H1 (cell line): ENCODE measurements at regions not wholly inside any gene's neighbourhood (a gene's known extent, or its start where the extent isn't known, plus 50 kb on each side); places are given as distances from the start of the nearest gene placed in this dataset.

Experiments used
- CTCF ChIA-PET: fragments of 300-600 bp; sonication (Branson Sonifier 250); formaldehyde crosslinking; loops from one replicate; lab custom pipeline; 2021; ENCODE audit not compliant: partially characterized antibody; lab: Charles Lee
- POLR2A ChIA-PET: fragments of 300-600 bp; sonication (Branson Sonifier 250); formaldehyde crosslinking; loops from one replicate; lab custom pipeline; 2021; ENCODE audit warnings: inconsistent platforms; ENCODE audit not compliant: partially characterized antibody; lab: Charles Lee
- DNase-seq, 2 experiments: peaks; one replicate each; pipeline versions ENCODE4 v3.0.0 to v3.0.0-alpha.2; 2010 to 2022; ENCODE audit warnings: low spot score in 2 of 2, low read depth in 1 of 2, mixed read lengths in 1 of 2
- FAIRE-seq: peaks from 2 replicates; lab custom pipeline; 2011; peaks lifted over from hg19 to GRCh38; lab: Jason Lieb, UNC
- H2AFZ ChIP-seq: 2 replicates; pipeline ENCODE4 v1.8.1; 2012; ENCODE audit warnings: low read length, inconsistent platforms
- H2AK5ac ChIP-seq: 2 replicates; pipeline ENCODE4 v1.6.1; 2013; ENCODE audit warnings: low read depth, low read length
- H2BK120ac ChIP-seq: replicated peaks from 2 replicates; pipeline ENCODE3; 2013; ENCODE audit warnings: low read depth, low read length, inconsistent platforms
- H2BK12ac ChIP-seq: 2 replicates; pipeline ENCODE4 v1.6.1; 2013; ENCODE audit warnings: low read depth, low read length
- H2BK15ac ChIP-seq: 2 replicates; pipeline ENCODE4 v1.6.1; 2013; ENCODE audit warnings: low read length
- H2BK20ac ChIP-seq: 2 replicates; pipeline ENCODE4 v1.6.1; 2013; ENCODE audit warnings: low read length
- H2BK5ac ChIP-seq: 2 replicates; pipeline ENCODE4 v1.6.1; 2013; ENCODE audit warnings: low read depth, low read length
- H3K14ac ChIP-seq: 2 replicates; pipeline ENCODE4 v1.6.1; 2013; ENCODE audit warnings: inconsistent platforms; ENCODE audit not compliant: insufficient read length
- H3K18ac ChIP-seq: 2 replicates; pipeline ENCODE4 v1.6.1; 2013; ENCODE audit warnings: low read length; ENCODE audit errors: extremely low read depth
- H3K23ac ChIP-seq: 2 replicates; pipeline ENCODE4 v1.6.1; 2013; ENCODE audit warnings: inconsistent platforms; ENCODE audit not compliant: insufficient read length
- H3K23me2 ChIP-seq: 2 replicates; pipeline ENCODE4 v1.6.1; 2013; ENCODE audit warnings: low read depth, low read length
- H3K27ac ChIP-seq: 2 replicates; pipeline ENCODE4 v1.6.1; 2011; ENCODE audit warnings: low read depth, low read length, inconsistent platforms
- H3K27me3 ChIP-seq, 4 experiments: replicated peaks in 1 of 4; 1 replicate in 1 of 4; 2 replicates in 3 of 4; pipeline versions ENCODE4 v1.6.1 to v1.8.1; 2011 to 2013; ENCODE audit warnings: low read length in 3 of 4, mild to moderate bottlenecking in 3 of 4, inconsistent platforms in 2 of 4, mixed read lengths in 2 of 4, moderate library complexity in 1 of 4; ENCODE audit not compliant: control insufficient read depth in 3 of 4, insufficient read depth in 3 of 4; ENCODE audit errors: extremely low read depth in 1 of 4
- H3K36me3 ChIP-seq, 4 experiments: 2 replicates each; pipeline versions ENCODE4 v1.6.1 to v1.8.1; 2011 to 2013; ENCODE audit warnings: mild to moderate bottlenecking in 4 of 4, low read length in 3 of 4, moderate library complexity in 2 of 4, control low read depth in 1 of 4, inconsistent platforms in 1 of 4; ENCODE audit not compliant: insufficient read depth in 4 of 4, control insufficient read depth in 2 of 4
- H3K4ac ChIP-seq: replicated peaks from 2 replicates; pipeline ENCODE3; 2013; ENCODE audit warnings: low read length, low read depth, mixed read lengths, inconsistent platforms; ENCODE audit not compliant: insufficient read length
- H3K4me1 ChIP-seq, 4 experiments: replicated peaks in 1 of 4; 1 replicate in 1 of 4; 2 replicates in 3 of 4; pipeline versions ENCODE4 v1.6.1 to v1.8.1; 2011 to 2013; ENCODE audit warnings: low read length in 3 of 4, inconsistent platforms in 2 of 4, mixed read lengths in 1 of 4; ENCODE audit not compliant: insufficient read depth in 4 of 4, control insufficient read depth in 3 of 4
- H3K4me2 ChIP-seq, 2 experiments: 2 replicates each; pipeline versions ENCODE4 v1.6.1 to v1.8.1; 2011 to 2013; ENCODE audit warnings: low read depth in 2 of 2, low read length in 2 of 2, control low read depth in 1 of 2, inconsistent platforms in 1 of 2, mild to moderate bottlenecking in 1 of 2; ENCODE audit not compliant: insufficient read depth in 1 of 2
- H3K4me3 ChIP-seq, 4 experiments: fragments of 200-600, 300-600 bp in 1 of 4; sonication (generic), shearing (Covaris generic), sonication (Bioruptor Twin) in 1 of 4; 2 replicates each; pipeline versions ENCODE4 v1.5.1 to v1.8.1; 2011 to 2016; ENCODE audit warnings: low read length in 4 of 4, low read depth in 3 of 4, control low read depth in 2 of 4, inconsistent platforms in 2 of 4, mild to moderate bottlenecking in 2 of 4, mixed read lengths in 1 of 4, moderate library complexity in 1 of 4; ENCODE audit not compliant: insufficient read depth in 2 of 4; ENCODE audit errors: extremely low read depth in 1 of 4
- H3K56ac ChIP-seq: replicated peaks from 2 replicates; pipeline ENCODE3; 2013; ENCODE audit warnings: low read depth, mild to moderate bottlenecking, mixed read lengths, low read length, inconsistent platforms; ENCODE audit not compliant: insufficient read length
- H3K79me1 ChIP-seq: 2 replicates; pipeline ENCODE4 v1.6.1; 2013; ENCODE audit warnings: low read depth, low read length, control low read depth
- H3K79me2 ChIP-seq, 2 experiments: 2 replicates each; pipeline versions ENCODE4 v1.6.1 to v1.8.1; 2012 to 2013; ENCODE audit warnings: low read length in 2 of 2, mild to moderate bottlenecking in 2 of 2, inconsistent platforms in 1 of 2; ENCODE audit not compliant: insufficient read depth in 2 of 2, control insufficient read depth in 1 of 2
- H3K9ac ChIP-seq, 4 experiments: replicated peaks in 1 of 4; 1 replicate in 1 of 4; 2 replicates in 3 of 4; pipeline versions ENCODE4 v1.6.1 to v1.8.1; 2011 to 2013; ENCODE audit warnings: low read depth in 3 of 4, low read length in 3 of 4, control low read depth in 2 of 4, mild to moderate bottlenecking in 2 of 4, moderate library complexity in 2 of 4, inconsistent platforms in 1 of 4; ENCODE audit errors: extremely low read depth in 1 of 4
- H3K9me3 ChIP-seq, 2 experiments: 2 replicates each; pipeline versions ENCODE4 v1.6.1 to v1.8.1; 2012 to 2013; ENCODE audit warnings: mild to moderate bottlenecking in 2 of 2, moderate library complexity in 2 of 2, control low read depth in 1 of 2, inconsistent platforms in 1 of 2, low read depth in 1 of 2, low read length in 1 of 2, mixed read lengths in 1 of 2; ENCODE audit not compliant: insufficient read depth in 2 of 2
- H4K20me1 ChIP-seq, 2 experiments: replicated peaks in 1 of 2; 2 replicates each; pipeline versions ENCODE3 to v1.8.1; 2011 to 2013; ENCODE audit warnings: inconsistent platforms in 2 of 2, low read length in 2 of 2, mild to moderate bottlenecking in 1 of 2; ENCODE audit not compliant: insufficient read depth in 2 of 2, control insufficient read depth in 1 of 2
- H4K5ac ChIP-seq: 2 replicates; pipeline ENCODE4 v1.6.1; 2013; ENCODE audit warnings: low read length, low read depth, mixed read lengths, inconsistent platforms; ENCODE audit not compliant: insufficient read length
- H4K8ac ChIP-seq: 2 replicates; pipeline ENCODE4 v1.8.0; 2013; ENCODE audit warnings: mild to moderate bottlenecking, moderate library complexity, low read length, inconsistent platforms; ENCODE audit not compliant: insufficient read depth; ENCODE audit errors: extremely low read depth
- H4K91ac ChIP-seq: replicated peaks from 2 replicates; pipeline ENCODE3; 2013; ENCODE audit warnings: low read length, mixed read lengths, inconsistent platforms; ENCODE audit not compliant: insufficient read length
- CTCF ChIP-seq, 3 experiments: IDR thresholded peaks; 1 replicate in 2 of 3; 2 replicates in 1 of 3; pipeline versions ENCODE4 v1.5.1 to v1.6.1; 2011; ENCODE audit warnings: low read length in 3 of 3, mild to moderate bottlenecking in 3 of 3, inconsistent platforms in 2 of 3, low read depth in 1 of 3, moderate library complexity in 1 of 3; ENCODE audit not compliant: insufficient read depth in 1 of 3; ENCODE audit errors: control extremely low read depth in 1 of 3
- GTF2F1 ChIP-seq: IDR thresholded peaks from 2 replicates; pipeline ENCODE4 v1.6.1; 2012; ENCODE audit warnings: low read depth, low read length, improper control_type of control experiment, borderline replicate concordance
- HDAC2 ChIP-seq, 2 experiments: fragments of 300-600 bp in 1 of 2; sonication (generic) in 1 of 2; IDR thresholded peaks; 2 replicates each; pipeline ENCODE4 v1.6.1; 2011 to 2012; ENCODE audit warnings: low read depth in 2 of 2, low read length in 2 of 2, mild to moderate bottlenecking in 2 of 2, moderate library complexity in 2 of 2, borderline replicate concordance in 1 of 2, inconsistent platforms in 1 of 2
- JUN ChIP-seq: IDR thresholded peaks from 2 replicates; pipeline ENCODE4 v1.6.1; 2011; ENCODE audit warnings: low read depth, mild to moderate bottlenecking, improper control_type of control experiment, low read length
- POLR2AphosphoS5 ChIP-seq: IDR thresholded peaks from 2 replicates; pipeline ENCODE4 v1.6.1; 2011; ENCODE audit warnings: low read depth, low read length
- POU5F1 ChIP-seq: IDR thresholded peaks from 2 replicates; pipeline ENCODE4 v1.6.1; 2011; ENCODE audit warnings: low read depth, mild to moderate bottlenecking, low read length, moderate library complexity
- SAP30 ChIP-seq: fragments of 300-600 bp; sonication (generic); IDR thresholded peaks from 2 replicates; pipeline ENCODE4 v1.7.1; 2012; ENCODE audit warnings: low read length, moderate library complexity, mild to moderate bottlenecking, inconsistent platforms; ENCODE audit not compliant: insufficient read depth, insufficient replicate concordance
- SP1 ChIP-seq: IDR thresholded peaks from 2 replicates; pipeline ENCODE4 v1.6.1; 2011; ENCODE audit warnings: low read depth, low read length
- TAF1 ChIP-seq: IDR thresholded peaks from 2 replicates; pipeline ENCODE4 v1.6.1; 2011; ENCODE audit warnings: mild to moderate bottlenecking, low read depth, low read length
- TEAD4 ChIP-seq: IDR thresholded peaks from 2 replicates; pipeline ENCODE4 v1.6.1; 2012; ENCODE audit warnings: low read depth, low read length, inconsistent platforms, mixed read lengths
- ZNF274 ChIP-seq: IDR thresholded peaks from 2 replicates; pipeline ENCODE4 v1.7.0; 2012; ENCODE audit warnings: low read length, borderline replicate concordance; ENCODE audit errors: extremely low read depth
- WGBS, 2 experiments: shearing (Covaris generic) in 1 of 2; methylation state at CpG; one replicate each; pipeline versions ENCODE4 v1.1.6 to v1.1.7; 2013 to 2015; ENCODE audit warnings: low lambda C conversion rate in 2 of 2, mixed read lengths in 2 of 2, inconsistent platforms in 1 of 2, low coverage in 1 of 2, missing lambda C conversion rate in 1 of 2; ENCODE audit not compliant: insufficient replicate concordance in 2 of 2, insufficient coverage in 1 of 2, insufficient read length in 1 of 2; ENCODE audit errors: extremely low coverage in 1 of 2, missing lambda C conversion rate in 1 of 2; 5-methylcytosine and 5-hydroxymethylcytosine counted together

GRCh38 chr5:4295663-4296339 is 700.2 kb downstream of the IRX1 start:
- Histone ChIP-seq H4K20me1 (no peaks in the 10 kb centered on the region), H3K4ac (no peak overlapping the region), H2BK12ac (no peak overlapping the region), H4K8ac (no peak overlapping the region), H3K36me3 (no peaks in the 10 kb centered on the region), H2BK20ac (no peak overlapping the region), H2AFZ (peak overlapping the region; percentile 95), H3K4me3 (no peak overlapping the region), H3K18ac (no peak overlapping the region), H3K27me3 (no peaks in the 10 kb centered on the region; a peak in 1 of 7 replicates), H3K23ac (no peak overlapping the region), H3K9ac (no peak overlapping the region), H3K79me2 (no peaks in the 10 kb centered on the region), H2BK5ac (no peak overlapping the region), H3K79me1 (no peaks in the 10 kb centered on the region), H3K23me2 (no peaks in the 10 kb centered on the region), H3K9me3 (no peaks in the 10 kb centered on the region), H3K4me2 (peak overlapping the region in 1 of 2 experiments; percentile 37; a peak in 2 of 4 replicates), H3K14ac (no peak overlapping the region), H3K27ac (no peak overlapping the region), H2BK120ac (no peak overlapping the region), H4K91ac (no peak overlapping the region), H3K56ac (no peak overlapping the region), H2AK5ac (no peak overlapping the region), H2BK15ac (no peak overlapping the region), H3K4me1 (peaks cover 0 to 2% (median 2%) of the 10 kb centered on the region in 4 experiments; a peak in 4 of 7 replicates), H4K5ac (no peak overlapping the region)
- 42% methylated on average over 13 of the region's 13 CpGs; no CpG with 5 or more reads in 1 of the 2 experiments for WGBS, 2 experiments
- POLR2A ChIA-PET, result no interaction called here
- CTCF ChIA-PET, result interaction anchor here (0.5 to 3.6 kb wide), 80 partner anchors 8 to 1100 kb away, joined by 3 to 32 read pairs (median 4); no protein-coding TSS in a partner anchor
- FAIRE-seq (peak; percentile 87), DNase-seq (peak; percentile 13 to 69)
- TF ChIP-seq JUN (no peak), TEAD4 (no peak), TAF1 (no peak), ZNF274 (no peak), SP1 (no peak), SAP30 (no peak), GTF2F1 (no peak), POU5F1 (no peak), HDAC2 (IDR thresholded peaks at IDR 0.05; ENCODE audit: borderline replicate concordance in 1 of 2, low read depth in 2 of 2, low read length in 2 of 2) (no peak), CTCF (IDR thresholded peaks at IDR 0.05; ENCODE audit: control extremely low read depth in 1 of 3, insufficient read depth in 1 of 3, low read depth in 1 of 3, low read length in 3 of 3) (peak; percentile 58 to 72 (median 71)), POLR2AphosphoS5 (no peak)
